ENCODE measurements at regions not wholly inside any gene's neighbourhood (a gene's known extent, or its start where the extent isn't known, plus 50 kb on each side); places are given as distances from the start of the nearest gene placed in this dataset.

GRCh38 chr5:169354921-169355320 is 54.0 kb upstream of the SLIT3 start:
- no peak for TF ChIP-seq ZNF274 (IDR thresholded peaks at IDR 0.05; ENCODE audit: low read depth, low read length)
- TF ChIP-seq SUZ12 (IDR thresholded peaks at IDR 0.05; ENCODE audit: extremely low read depth, insufficient read depth, insufficient read length), result no peak

Measured in NT2/D1 (cell line).